GM18519 (cell line): ENCODE measurements at regions not wholly inside any gene's neighbourhood (a gene's known extent, or its start where the extent isn't known, plus 50 kb on each side); places are given as distances from the start of the nearest gene placed in this dataset.
"Not testable (repeated sequence)": the region's sequence is repeated elsewhere in the genome, so short reads cannot be mapped to it uniquely, and the experiment has no call there.

ENCODE experiments used
- ATAC-seq: cut with Tn5 transposase; IDR thresholded peaks from one replicate; pipeline ENCODE4 v1.9.1; 2021; ENCODE audit warnings: mild to moderate bottlenecking, moderate library complexity; ENCODE audit not compliant: unreplicated experiment, low FRiP score

- no peak for ATAC-seq
These were observed 74.0 kb downstream of the GATA3 start for GRCh38 chr10:8128511-8128910.

GRCh38 chr10:8129438-8129837, 75.0 kb downstream of the GATA3 start:
- ATAC-seq: no peak

GRCh38 chr10:8130973-8131911, 76.8 kb downstream of the GATA3 start:
- peak; percentile 66 for ATAC-seq

- peak; percentile 42 for ATAC-seq
These were observed 78.7 kb downstream of the GATA3 start for GRCh38 chr10:8133146-8133545.

- no peak for ATAC-seq
These were observed 82.2 kb downstream of the GATA3 start for GRCh38 chr10:8136736-8137135.

GRCh38 chr10:8137272-8137681, 82.8 kb downstream of the GATA3 start:
- no peak for ATAC-seq

GRCh38 chr10:8137726-8138125, 83.2 kb downstream of the GATA3 start:
- ATAC-seq: no peak

- ATAC-seq: no peak
These were observed 84.0 kb downstream of the GATA3 start for GRCh38 chr10:8138471-8138870.

GRCh38 chr10:8144496-8144895, 90.0 kb downstream of the GATA3 start:
- no peak for ATAC-seq

- ATAC-seq: no peak
These were observed 92.2 kb downstream of the GATA3 start for GRCh38 chr10:8146650-8147049.

GRCh38 chr10:8149991-8150390, 95.5 kb downstream of the GATA3 start:
- ATAC-seq: no peak

GRCh38 chr10:8150401-8150905, 96.0 kb downstream of the GATA3 start:
- no peak for ATAC-seq

- no peak for ATAC-seq
These were observed 96.6 kb downstream of the GATA3 start for GRCh38 chr10:8151086-8151485.

GRCh38 chr10:8156918-8157317, 102.4 kb downstream of the GATA3 start:
- no peak for ATAC-seq

- no peak for ATAC-seq
These were observed 103.9 kb downstream of the GATA3 start for GRCh38 chr10:8158193-8159071.

- ATAC-seq: no peak
These were observed 105.1 kb downstream of the GATA3 start for GRCh38 chr10:8159341-8160165.

GRCh38 chr10:8163824-8164223, 109.3 kb downstream of the GATA3 start:
- no peak for ATAC-seq

- not testable (repeated sequence) for ATAC-seq
These were observed 110.2 kb downstream of the GATA3 start for GRCh38 chr10:8164640-8165039.

GRCh38 chr10:8168836-8169235, 114.3 kb downstream of the GATA3 start:
- ATAC-seq: no peak

GRCh38 chr10:8171008-8171407, 116.5 kb downstream of the GATA3 start:
- ATAC-seq: no peak
